NCI-H524 treated with DMSO at 0.1 percent for 48 hours (cell line): ENCODE measurements at regions not wholly inside any gene's neighbourhood (a gene's known extent, or its start where the extent isn't known, plus 50 kb on each side); places are given as distances from the start of the nearest gene placed in this dataset.

Source experiments
- DNase-seq: peaks from one replicate; lab custom pipeline; 2025; lab: John Stamatoyannopoulos, UW

GRCh38 chr5:165094782-165095181 is 1589.4 kb downstream of the MAT2B start:
- DNase-seq: no peak

- DNase-seq: no peak
These were observed 1596.3 kb downstream of the MAT2B start for GRCh38 chr5:165101709-165102108.

GRCh38 chr5:165104611-165105010 is 1599.2 kb downstream of the MAT2B start:
- DNase-seq: no peak

DNA sequence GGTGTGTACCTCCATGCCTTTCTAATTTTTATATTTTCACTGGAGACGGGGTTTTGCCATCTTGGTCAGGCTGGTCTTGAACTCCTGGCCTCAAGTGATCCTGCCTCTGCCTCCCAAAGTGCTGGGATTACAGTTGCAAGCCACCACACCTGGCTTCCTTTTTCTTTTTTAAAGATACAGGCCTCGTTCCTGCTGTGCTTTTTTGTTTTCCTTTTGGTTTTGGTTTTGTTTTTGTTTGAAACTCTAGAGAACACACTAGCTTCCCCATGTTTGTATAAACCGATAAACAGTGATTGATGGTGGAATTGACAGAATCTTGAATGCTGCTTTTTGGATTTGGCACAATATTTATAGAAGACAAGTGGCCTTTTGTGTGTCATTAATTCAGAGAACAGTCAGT is 1603.4 kb downstream of the MAT2B start:
- DNase-seq: no peak

DNA sequence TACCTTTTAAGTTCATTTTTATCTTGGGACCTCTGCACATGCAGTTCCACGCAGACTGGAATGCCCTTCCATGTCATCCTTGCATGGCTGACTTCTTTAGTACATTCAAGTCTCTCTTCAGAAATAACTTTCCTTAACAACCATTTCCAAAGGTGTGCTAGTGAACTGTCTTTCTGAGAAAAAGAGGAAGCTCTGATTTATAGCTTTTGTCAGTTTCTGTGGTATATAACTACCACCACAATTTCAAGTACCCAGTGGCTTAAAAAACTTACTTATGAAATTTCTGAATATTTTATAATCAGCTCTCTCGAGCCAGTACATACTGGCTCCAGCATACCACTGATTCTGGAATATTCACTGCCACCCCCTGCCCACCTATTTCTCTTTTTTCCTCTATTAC is 1613.8 kb downstream of the MAT2B start:
- no peak for DNase-seq

- no peak for DNase-seq
These were observed 1621.2 kb downstream of the MAT2B start for GRCh38 chr5:165126598-165126997.

DNA sequence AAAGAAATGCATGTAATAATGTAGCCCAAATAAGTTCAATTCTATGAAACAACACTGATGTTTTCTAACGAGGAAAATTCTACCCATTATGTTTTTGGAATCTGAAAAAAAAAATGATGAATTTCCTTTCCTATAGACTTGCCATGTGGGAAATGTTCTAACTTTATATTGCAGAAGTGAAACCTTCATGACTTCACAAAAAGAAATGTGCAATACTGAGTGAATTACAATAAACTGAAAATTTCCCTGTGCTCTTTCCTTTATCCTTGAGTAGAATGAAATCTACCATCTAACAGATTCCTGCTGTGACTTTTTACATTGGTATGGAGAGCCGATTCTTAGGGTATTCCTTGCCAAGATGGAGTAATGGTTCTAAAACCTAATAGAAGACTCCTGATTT is 1622.5 kb downstream of the MAT2B start:
- no peak for DNase-seq

- DNase-seq: no peak
These were observed 1625.2 kb downstream of the MAT2B start for GRCh38 chr5:165130656-165131055.

DNA sequence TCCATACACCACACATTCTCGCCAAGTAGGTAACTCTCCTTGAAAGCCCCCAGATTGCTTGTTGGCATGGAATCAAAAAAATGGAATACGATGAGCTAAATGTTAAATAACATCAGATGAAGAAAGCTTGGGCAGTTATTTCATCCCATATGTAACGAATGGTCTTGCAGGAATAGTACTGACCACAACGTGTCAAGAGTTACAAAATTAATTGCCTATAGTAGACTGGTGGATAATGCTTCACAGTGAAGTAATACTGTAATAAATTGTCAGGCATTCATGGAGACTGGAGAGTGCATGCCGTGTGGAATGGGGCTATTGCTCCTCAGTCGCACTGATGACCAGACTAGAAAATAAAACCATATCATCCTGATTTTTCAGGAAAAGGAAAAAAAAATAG is 1628.7 kb downstream of the MAT2B start:
- no peak for DNase-seq

GRCh38 chr5:165135565-165135964 is 1630.1 kb downstream of the MAT2B start:
- DNase-seq: no peak

GRCh38 chr5:165137701-165138100 is 1632.3 kb downstream of the MAT2B start:
- DNase-seq: no peak

GRCh38 chr5:165138236-165138635 is 1632.8 kb downstream of the MAT2B start:
- no peak for DNase-seq

GRCh38 chr5:165139262-165139661 is 1633.8 kb downstream of the MAT2B start:
- no peak for DNase-seq

GRCh38 chr5:165139721-165140120 is 1634.3 kb downstream of the MAT2B start:
- DNase-seq: no peak

DNA sequence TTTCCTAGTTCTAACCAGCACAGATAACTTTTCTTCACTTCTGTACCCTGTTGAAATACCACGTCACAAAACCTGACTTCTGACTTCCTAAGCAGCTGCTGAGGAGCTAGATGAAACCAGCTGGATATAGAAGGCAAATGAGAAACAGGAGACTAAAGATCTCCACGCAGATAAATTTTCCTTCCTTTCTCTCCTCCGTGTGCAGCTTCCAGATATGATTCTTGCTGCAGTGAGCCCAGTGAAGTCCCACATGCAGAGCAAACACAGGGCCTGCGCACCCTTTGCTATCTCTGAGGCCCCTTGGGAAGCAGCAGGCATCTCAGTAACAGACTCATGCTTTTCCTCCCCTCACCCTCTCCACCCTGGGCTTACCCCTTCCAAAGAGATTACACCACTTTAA is 1638.3 kb downstream of the MAT2B start:
- no peak for DNase-seq

DNA sequence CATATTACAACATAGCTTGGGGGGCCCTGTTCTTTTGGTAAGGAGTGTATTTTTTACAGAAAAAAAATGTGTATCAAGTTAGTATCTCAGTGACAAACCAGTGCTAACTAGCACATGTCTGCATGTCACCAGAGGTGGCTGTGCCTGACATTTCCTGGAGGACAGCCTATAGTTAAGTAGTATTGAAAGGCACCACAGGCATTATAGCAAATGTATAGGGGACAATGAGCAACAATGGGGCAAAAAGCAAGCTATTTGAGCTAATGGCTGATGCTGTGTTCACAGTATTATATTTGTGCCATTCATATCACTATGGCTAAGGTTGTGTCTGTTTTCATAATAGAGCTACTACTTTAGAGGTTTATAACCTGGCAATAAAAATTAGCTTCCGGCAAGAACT is 1644.0 kb downstream of the MAT2B start:
- no peak for DNase-seq

DNA sequence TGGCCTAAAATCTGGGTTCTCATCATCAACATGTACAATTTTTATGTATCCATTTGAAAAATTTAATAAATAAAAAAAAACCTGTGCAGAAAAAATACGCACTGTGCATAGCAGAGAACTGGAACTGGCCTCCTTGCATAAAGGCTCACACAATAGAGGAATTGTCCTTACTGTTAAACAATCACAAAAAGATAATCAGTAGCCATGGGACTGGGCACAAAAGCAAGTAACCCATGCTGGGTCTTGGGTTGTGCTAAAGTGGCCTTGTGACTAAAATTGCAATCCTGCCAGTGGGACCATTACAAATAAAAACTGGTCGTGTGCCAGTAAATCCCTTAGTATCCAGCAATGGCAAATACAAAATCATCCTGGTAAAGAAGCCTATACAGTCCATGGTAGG is 1646.6 kb downstream of the MAT2B start:
- DNase-seq: no peak

GRCh38 chr5:165157219-165157618 is 1651.8 kb downstream of the MAT2B start:
- DNase-seq: no peak

DNA sequence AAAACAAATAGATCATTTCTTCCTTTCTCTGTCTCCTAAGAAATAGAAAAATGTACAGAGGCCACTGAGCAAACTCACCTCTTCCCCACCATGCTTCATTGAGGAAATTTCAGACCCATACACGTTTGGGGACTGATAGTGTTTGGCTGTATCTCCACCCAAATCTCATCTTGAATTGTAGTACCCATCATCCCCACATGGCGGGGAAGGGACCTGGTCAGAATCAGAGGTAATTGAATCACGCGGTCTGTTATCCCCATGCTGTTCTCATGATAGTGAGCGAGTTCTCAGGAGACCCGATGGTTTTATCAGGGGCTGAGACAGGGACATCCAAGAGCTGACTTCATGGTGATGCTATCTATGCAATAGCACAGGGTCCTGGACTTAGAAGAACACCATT is 1655.8 kb downstream of the MAT2B start:
- DNase-seq: no peak

DNA sequence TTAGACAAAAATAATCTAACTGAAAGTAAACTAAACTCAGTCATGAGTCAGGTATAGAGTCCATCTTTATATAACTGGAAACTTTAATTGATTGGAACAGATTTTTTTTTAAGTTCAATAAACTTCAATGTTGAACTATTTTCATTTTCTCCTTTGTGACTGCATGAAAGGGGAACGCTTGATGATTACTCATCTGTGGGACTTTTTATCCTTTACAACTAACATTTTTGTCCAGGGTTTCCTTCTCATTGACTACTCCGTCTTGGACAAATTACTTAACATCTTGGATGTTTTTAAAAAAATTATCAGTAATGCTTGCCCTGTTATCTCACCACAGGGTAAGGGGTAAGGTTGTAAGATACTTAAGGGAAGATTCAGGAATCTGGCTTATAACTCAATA is 1658.4 kb downstream of the MAT2B start:
- DNase-seq: no peak

- DNase-seq: no peak
These were observed 1668.2 kb downstream of the MAT2B start for GRCh38 chr5:165173651-165174050.

DNA sequence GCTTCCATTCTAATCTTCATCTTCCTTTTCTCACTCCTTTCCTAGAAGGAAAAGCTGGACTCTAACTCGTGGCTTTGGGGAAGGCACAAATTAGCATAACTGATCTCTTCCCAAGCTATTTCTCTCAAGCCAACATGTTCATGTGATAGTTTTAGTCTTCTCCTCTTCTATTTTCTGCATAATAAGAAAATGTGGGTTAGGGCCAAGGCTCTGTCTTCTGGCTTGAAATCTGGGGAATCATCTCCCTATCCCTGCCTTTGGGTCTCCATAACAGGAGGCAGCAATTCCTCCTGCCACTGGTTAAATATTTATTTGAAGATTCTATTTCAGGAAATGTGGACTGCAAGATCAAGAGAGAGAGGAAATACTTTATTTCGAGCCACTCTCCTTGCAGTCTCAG is 1669.6 kb downstream of the MAT2B start:
- no peak for DNase-seq

- DNase-seq: no peak
These were observed 1678.8 kb downstream of the MAT2B start for GRCh38 chr5:165184183-165184582.

GRCh38 chr5:165185716-165186115 is 1680.3 kb downstream of the MAT2B start:
- DNase-seq: no peak

DNA sequence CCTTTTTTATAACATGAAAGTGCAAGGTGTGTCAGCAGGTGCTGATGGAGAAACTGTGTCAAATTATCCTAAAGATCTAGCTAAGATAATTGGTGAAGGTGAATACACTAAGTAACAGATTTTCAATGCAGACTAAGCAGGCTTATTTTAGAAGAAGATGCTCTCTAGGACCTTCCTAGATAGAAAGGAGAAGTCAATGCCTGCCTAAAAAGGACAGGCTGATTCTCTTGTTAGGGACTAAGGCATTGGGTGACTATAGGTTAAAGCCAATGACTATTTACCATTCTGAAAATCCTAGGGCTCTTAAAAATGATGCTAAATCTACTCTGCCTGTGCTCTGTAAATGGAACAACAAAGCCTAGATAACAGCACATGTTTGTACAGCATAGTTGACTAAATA is 1682.4 kb downstream of the MAT2B start:
- DNase-seq: no peak
